GM12864 (cell line): ENCODE measurements at regions not wholly inside any gene's neighbourhood (a gene's known extent, or its start where the extent isn't known, plus 50 kb on each side); places are given as distances from the start of the nearest gene placed in this dataset.

Experiments used
- DNase-seq: peaks from one replicate; pipeline ENCODE4 v3.0.0-alpha.2; 2011; ENCODE audit warnings: low read depth
- H3K4me3 ChIP-seq: 2 replicates; pipeline ENCODE4 v1.5.1; 2011; ENCODE audit warnings: mild to moderate bottlenecking, low read depth, low read length, control low read depth
- TF ChIP-seq, protein P1 (sequence below): IDR thresholded peaks from 2 replicates; pipeline ENCODE4 v1.5.1; 2011; ENCODE audit warnings: low read depth, mild to moderate bottlenecking, moderate library complexity, low read length, control low read depth, inconsistent platforms; ENCODE audit errors: missing control alignments

- TF ChIP-seq, protein P1, sequence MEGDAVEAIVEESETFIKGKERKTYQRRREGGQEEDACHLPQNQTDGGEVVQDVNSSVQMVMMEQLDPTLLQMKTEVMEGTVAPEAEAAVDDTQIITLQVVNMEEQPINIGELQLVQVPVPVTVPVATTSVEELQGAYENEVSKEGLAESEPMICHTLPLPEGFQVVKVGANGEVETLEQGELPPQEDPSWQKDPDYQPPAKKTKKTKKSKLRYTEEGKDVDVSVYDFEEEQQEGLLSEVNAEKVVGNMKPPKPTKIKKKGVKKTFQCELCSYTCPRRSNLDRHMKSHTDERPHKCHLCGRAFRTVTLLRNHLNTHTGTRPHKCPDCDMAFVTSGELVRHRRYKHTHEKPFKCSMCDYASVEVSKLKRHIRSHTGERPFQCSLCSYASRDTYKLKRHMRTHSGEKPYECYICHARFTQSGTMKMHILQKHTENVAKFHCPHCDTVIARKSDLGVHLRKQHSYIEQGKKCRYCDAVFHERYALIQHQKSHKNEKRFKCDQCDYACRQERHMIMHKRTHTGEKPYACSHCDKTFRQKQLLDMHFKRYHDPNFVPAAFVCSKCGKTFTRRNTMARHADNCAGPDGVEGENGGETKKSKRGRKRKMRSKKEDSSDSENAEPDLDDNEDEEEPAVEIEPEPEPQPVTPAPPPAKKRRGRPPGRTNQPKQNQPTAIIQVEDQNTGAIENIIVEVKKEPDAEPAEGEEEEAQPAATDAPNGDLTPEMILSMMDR, result no peak
- DNase-seq, result no peak
- no peak overlapping the region for H3K4me3 ChIP-seq
Observed at GRCh38 chr9:82260691-82261090, 272.1 kb downstream of the SPATA31D1 start.

DNA sequence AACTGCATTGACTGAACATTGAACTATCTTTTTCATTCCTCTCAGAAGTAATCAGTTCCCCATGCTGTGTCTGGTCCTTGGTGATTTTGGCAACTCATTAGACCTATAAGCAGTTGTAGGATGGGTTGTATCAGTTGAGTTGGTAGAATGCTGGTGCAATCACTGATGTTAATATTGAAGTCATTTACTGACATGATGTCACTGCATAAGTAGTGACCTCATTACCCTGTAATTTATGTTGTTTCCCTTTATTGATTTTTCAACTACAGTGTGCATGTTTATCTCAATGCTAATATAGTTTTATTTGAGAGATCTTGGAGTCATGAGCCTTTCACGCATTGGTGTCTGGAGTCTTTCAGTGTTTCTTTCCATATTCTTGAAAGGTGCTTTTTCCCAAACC is 275.0 kb downstream of the SPATA31D1 start:
- no peak overlapping the region for H3K4me3 ChIP-seq
- no peak for DNase-seq
- TF ChIP-seq, protein P1, result no peak

DNA sequence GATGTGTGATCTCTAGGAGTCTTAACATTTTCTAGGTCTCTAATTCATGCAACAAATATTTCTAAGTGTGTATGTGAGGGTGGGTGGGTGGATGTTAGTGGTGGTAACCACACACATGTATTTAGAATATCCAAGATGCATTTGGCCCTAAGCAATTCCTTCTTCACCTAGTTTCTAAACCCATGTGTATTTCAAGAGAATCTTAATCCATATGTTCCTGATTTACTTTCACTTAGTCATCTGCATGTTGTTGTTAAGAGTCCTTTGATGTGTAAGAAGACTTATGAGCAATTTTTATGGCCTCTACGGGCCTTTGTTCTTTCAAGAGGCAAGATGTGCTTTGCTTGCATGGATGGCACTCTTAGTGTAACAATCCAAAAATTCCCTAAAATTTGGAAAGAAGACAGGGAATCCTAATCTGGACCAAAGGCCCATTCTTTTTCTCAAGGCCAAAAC is 282.6 kb downstream of the SPATA31D1 start:
- no peak overlapping the region for H3K4me3 ChIP-seq
- no peak for DNase-seq
- TF ChIP-seq, protein P1, result no peak

DNA sequence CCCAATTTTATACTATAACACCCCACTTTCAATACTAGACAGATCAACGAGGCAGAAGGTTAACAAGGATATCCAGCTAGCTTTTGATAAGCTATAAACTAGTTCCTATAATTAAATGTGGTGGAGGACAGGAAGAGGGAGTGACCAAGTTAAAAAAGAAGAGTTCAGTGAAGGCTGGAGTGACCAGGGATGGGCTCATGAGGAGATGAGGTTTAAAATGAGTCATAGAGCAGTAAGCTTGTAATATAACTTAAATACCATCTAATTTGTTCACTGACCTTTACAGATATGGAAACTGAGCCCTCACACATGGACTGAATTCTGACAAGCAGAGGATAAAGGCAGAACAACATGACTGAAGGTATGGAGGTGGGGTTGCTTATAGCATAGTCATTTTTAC is 284.5 kb downstream of the SPATA31D1 start:
- no peak for DNase-seq
- TF ChIP-seq, protein P1, result no peak

GRCh38 chr9:82275258-82275927 is 286.8 kb downstream of the SPATA31D1 start:
- H3K4me3 ChIP-seq, result no peak overlapping the region
- TF ChIP-seq, protein P1, result no peak
- DNase-seq, result no peak

More for the DNA sequence above, 284.5 kb downstream of the SPATA31D1 start:
- no peak overlapping the region for H3K4me3 ChIP-seq

DNA sequence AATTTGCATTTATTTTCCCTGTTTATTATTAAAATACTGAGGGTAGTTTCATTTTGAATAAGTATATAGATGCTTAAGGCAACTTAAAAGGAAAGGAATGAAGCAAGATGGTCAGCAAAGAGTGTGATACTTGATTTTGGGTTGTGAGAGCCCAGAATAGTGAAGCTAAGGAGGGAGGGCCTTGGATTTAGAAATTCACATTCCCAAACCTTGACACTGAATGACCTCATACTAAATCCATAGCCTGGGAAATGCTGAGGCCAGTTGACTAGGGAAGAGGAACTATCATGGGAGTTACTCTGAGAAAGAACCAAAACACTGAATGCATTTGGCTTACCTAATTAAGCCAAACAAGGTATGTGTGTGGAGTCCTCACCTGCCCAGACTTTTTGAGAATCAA is 292.5 kb downstream of the SPATA31D1 start:
- no peak for DNase-seq
- H3K4me3 ChIP-seq, result no peak overlapping the region
- TF ChIP-seq, protein P1, result no peak

GRCh38 chr9:82284758-82285157 is 296.2 kb downstream of the SPATA31D1 start:
- TF ChIP-seq, protein P1, result no peak
- no peak for DNase-seq

More at GRCh38 chr9:82284758-82285157, 296.2 kb downstream of the SPATA31D1 start:
- H3K4me3 ChIP-seq, result no peak overlapping the region
